Fibroblast of lung (primary cell): ENCODE measurements at regions not wholly inside any gene's neighbourhood (a gene's known extent, or its start where the extent isn't known, plus 50 kb on each side); places are given as distances from the start of the nearest gene placed in this dataset.

Source experiments
- EZH2 ChIP-seq: IDR thresholded peaks from 2 replicates; pipeline ENCODE4 v1.5.1; 2012; ENCODE audit warnings: low read length, control low read depth, mild to moderate bottlenecking; ENCODE audit errors: missing control alignments
- TF ChIP-seq, protein P1 (sequence below), 2 donors: IDR thresholded peaks in 1 of 2; conservative IDR thresholded peaks in 1 of 2; 1 replicate in 1 of 2; 2 replicates in 1 of 2; pipeline ENCODE4 v1.5.1; 2011 to 2012; ENCODE audit warnings: low read length in 2 of 2, control low read depth in 1 of 2, inconsistent platforms in 1 of 2, low read depth in 1 of 2, mild to moderate bottlenecking in 1 of 2

DNA sequence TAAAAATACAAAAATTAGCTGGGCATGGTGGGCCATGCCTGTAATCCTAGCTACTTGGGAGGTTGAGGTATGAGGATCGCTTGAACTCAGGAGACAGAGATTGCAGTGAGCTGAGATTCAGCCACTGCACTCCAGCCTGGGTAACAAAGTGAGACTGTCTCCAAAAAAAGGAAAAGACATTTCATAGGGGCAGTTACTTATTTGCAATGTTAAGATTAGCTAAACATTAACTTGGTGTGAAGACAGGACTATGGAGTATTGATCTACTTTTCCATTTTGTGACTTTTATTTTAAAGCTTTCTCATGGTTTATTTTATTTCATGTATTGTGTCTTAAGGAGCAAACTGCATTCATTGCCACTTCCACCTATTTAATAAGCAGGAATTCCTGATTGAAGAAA is 153.0 kb downstream of the UTRN start:
- TF ChIP-seq, protein P1, sequence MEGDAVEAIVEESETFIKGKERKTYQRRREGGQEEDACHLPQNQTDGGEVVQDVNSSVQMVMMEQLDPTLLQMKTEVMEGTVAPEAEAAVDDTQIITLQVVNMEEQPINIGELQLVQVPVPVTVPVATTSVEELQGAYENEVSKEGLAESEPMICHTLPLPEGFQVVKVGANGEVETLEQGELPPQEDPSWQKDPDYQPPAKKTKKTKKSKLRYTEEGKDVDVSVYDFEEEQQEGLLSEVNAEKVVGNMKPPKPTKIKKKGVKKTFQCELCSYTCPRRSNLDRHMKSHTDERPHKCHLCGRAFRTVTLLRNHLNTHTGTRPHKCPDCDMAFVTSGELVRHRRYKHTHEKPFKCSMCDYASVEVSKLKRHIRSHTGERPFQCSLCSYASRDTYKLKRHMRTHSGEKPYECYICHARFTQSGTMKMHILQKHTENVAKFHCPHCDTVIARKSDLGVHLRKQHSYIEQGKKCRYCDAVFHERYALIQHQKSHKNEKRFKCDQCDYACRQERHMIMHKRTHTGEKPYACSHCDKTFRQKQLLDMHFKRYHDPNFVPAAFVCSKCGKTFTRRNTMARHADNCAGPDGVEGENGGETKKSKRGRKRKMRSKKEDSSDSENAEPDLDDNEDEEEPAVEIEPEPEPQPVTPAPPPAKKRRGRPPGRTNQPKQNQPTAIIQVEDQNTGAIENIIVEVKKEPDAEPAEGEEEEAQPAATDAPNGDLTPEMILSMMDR (conservative IDR thresholded peaks at IDR 0.05 in 1 of 2, IDR thresholded peaks at IDR 0.05 in 1 of 2; ENCODE audit: low read depth in 1 of 2, low read length in 2 of 2), result no peak
- TF ChIP-seq EZH2, result no peak
